Neutrophil (primary cell): ENCODE measurements at regions not wholly inside any gene's neighbourhood (a gene's known extent, or its start where the extent isn't known, plus 50 kb on each side); places are given as distances from the start of the nearest gene placed in this dataset.

Experiments used
- H3K27ac ChIP-seq: fragments of 200-600 bp; sonication (generic); 2 replicates; pipeline ENCODE4 v1.5.1; 2016; ENCODE audit warnings: mild to moderate bottlenecking, moderate library complexity
- H3K27me3 ChIP-seq: fragments of 200-600 bp; sonication (generic); 2 replicates; pipeline ENCODE4 v1.6.0; 2016; ENCODE audit warnings: mild to moderate bottlenecking
- H3K36me3 ChIP-seq: fragments of 200-600 bp; sonication (generic); 2 replicates; pipeline ENCODE4 v1.5.1; 2017
- H3K4me1 ChIP-seq, 2 experiments: fragments of 200-600 bp in 1 of 2; sonication (generic) in 1 of 2; 1 replicate in 1 of 2; 2 replicates in 1 of 2; pipeline versions ENCODE4 v1.5.1 to v1.6.1; 2013 to 2016; ENCODE audit warnings: low read depth in 1 of 2, low read length in 1 of 2, mild to moderate bottlenecking in 1 of 2, moderate library complexity in 1 of 2; ENCODE audit not compliant: control insufficient read depth in 1 of 2, insufficient read depth in 1 of 2
- H3K4me3 ChIP-seq, 2 experiments: fragments of 200-600 bp in 1 of 2; sonication (generic) in 1 of 2; 1 replicate in 1 of 2; 2 replicates in 1 of 2; pipeline ENCODE4 v1.5.1; 2013 to 2016; ENCODE audit warnings: low read depth in 1 of 2, low read length in 1 of 2, mild to moderate bottlenecking in 1 of 2, moderate library complexity in 1 of 2
- H3K9me3 ChIP-seq: fragments of 200-600 bp; sonication (generic); 2 replicates; pipeline ENCODE4 v1.5.1; 2016
- TF ChIP-seq, protein P1 (sequence below): fragments of 200-600 bp; sonication (generic); IDR thresholded peaks from 2 replicates; pipeline ENCODE4 v1.5.1; 2016; ENCODE audit warnings: antibody characterized with exemption

DNA sequence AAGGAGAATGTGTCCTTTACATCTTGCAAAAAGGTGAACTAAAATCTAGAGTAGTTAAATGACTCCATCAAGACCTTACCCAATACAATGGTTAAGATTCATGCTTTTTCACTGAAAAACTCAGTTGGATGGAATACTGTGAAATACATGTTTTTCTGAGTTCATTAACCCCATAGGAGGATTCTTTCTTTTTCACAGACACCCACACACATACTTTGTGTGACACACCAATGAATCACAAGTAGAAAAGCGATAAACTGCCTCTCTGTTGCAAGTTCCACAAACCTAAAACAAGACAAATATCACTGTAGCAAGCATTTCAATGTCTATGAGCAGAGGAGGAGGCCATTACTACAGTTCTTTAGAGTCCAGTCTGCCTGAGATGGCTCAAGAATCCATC lies 258.8 kb upstream of the CDH5 start:
- H3K4me1 ChIP-seq = no peaks in the 10 kb centered on the region
- H3K4me3 ChIP-seq = no peak overlapping the region
- TF ChIP-seq, protein P1, sequence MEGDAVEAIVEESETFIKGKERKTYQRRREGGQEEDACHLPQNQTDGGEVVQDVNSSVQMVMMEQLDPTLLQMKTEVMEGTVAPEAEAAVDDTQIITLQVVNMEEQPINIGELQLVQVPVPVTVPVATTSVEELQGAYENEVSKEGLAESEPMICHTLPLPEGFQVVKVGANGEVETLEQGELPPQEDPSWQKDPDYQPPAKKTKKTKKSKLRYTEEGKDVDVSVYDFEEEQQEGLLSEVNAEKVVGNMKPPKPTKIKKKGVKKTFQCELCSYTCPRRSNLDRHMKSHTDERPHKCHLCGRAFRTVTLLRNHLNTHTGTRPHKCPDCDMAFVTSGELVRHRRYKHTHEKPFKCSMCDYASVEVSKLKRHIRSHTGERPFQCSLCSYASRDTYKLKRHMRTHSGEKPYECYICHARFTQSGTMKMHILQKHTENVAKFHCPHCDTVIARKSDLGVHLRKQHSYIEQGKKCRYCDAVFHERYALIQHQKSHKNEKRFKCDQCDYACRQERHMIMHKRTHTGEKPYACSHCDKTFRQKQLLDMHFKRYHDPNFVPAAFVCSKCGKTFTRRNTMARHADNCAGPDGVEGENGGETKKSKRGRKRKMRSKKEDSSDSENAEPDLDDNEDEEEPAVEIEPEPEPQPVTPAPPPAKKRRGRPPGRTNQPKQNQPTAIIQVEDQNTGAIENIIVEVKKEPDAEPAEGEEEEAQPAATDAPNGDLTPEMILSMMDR = no peak
- H3K27me3 ChIP-seq = peaks cover 5% of the 10 kb centered on the region
- no peaks in the 10 kb centered on the region for H3K9me3 ChIP-seq
- no peaks in the 10 kb centered on the region for H3K36me3 ChIP-seq
- H3K27ac ChIP-seq = no peak overlapping the region

DNA sequence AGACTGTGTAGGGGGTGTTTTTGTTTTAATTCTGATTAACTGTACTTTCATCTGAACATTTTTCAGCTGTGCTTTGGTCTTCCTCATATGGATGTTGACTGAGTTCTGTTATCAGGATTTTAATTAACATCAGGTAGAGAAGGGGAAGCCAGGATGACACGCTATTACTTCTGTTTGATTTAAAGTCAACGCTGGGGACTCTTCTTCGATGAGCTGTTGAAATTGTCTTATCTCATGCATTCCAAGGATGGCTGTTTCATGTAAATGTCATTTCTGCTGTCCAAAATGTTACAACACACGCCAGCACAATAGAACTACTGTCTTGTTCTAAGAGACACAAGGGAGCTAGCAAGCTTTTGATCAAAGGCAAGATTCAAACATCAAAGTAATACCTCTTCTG lies 263.3 kb upstream of the CDH5 start:
- H3K4me1 ChIP-seq = no peaks in the 10 kb centered on the region
- TF ChIP-seq, protein P1 = no peak
- peaks cover 7% of the 10 kb centered on the region for H3K27me3 ChIP-seq
- no peaks in the 10 kb centered on the region for H3K9me3 ChIP-seq
- H3K27ac ChIP-seq = no peak overlapping the region
- no peak overlapping the region for H3K4me3 ChIP-seq
- no peaks in the 10 kb centered on the region for H3K36me3 ChIP-seq

DNA sequence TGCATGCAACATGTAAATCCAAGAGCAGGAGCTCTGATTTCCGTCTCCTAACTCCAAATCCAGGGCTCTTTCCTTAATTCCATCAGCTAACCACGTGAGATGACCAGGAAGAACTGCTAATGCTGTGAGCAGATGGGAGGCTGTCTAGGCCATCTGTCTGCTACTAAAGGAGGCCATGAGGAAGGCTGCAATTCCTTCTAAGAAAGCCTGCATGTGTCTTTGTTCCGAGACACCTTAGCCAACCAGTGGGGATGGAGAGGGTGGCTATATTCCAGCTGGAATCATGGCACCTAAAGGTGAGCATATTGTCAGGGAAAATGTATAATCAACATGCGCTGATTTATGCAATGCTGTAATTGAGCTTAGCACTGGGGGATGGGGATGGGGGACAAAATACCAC lies 267.2 kb upstream of the CDH5 start:
- no peaks in the 10 kb centered on the region for H3K4me1 ChIP-seq
- H3K9me3 ChIP-seq = no peaks in the 10 kb centered on the region
- H3K27ac ChIP-seq = no peak overlapping the region
- H3K4me3 ChIP-seq = no peak overlapping the region
- no peaks in the 10 kb centered on the region for H3K36me3 ChIP-seq
- peaks cover 7% of the 10 kb centered on the region for H3K27me3 ChIP-seq
- TF ChIP-seq, protein P1 = no peak

DNA sequence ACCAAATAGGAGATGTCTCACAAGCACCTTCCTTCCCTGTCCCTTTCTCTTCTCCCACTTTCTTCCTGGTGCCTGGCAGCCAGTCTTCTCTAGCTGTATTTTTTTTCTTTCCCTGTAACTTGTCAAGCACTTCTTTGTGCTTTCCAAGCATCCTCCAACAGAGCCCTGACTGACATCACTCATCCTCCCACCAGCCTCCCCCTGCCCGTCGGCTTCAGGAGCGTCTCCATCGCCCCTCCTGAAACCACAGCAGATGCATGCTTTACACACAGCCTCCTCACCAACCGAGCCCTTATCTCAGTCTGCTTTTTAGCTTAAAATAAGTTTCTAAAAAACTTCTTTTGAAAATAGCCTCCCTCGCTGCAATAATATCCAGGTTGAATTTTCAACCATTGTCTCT lies 268.7 kb upstream of the CDH5 start:
- Histone ChIP-seq H3K27me3 (peaks cover 7% of the 10 kb centered on the region), H3K36me3 (no peaks in the 10 kb centered on the region)

DNA sequence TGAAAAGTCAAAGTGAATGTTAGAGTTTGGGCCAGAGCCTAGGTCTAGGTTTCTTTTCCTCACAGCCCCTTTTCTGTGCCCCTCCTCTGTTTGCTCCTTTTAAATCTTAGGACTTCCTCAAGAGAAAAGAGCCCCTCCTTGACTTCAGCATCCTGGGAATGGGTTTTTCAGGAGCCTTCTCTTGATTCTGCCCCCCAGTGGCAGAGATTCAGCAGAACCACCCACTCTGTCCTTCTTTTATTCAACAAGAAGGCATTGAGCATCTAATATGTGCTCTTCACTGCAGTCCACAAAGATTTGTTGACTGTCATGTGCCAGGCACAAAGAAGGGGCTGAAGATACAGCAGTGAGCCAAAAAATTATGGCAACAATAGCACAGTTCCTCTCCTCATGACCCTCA lies 270.8 kb upstream of the CDH5 start:
- Histone ChIP-seq H3K27me3 (peaks cover 7% of the 10 kb centered on the region), H3K36me3 (no peaks in the 10 kb centered on the region)

More for the DNA sequence above, 268.7 kb upstream of the CDH5 start:
- Histone ChIP-seq H3K4me1 (no peaks in the 10 kb centered on the region), H3K4me3 (no peak overlapping the region), H3K9me3 (no peaks in the 10 kb centered on the region), H3K27ac (no peak overlapping the region)
- TF ChIP-seq, protein P1 = no peak

More for the DNA sequence above, 270.8 kb upstream of the CDH5 start:
- no peak overlapping the region for H3K4me3 ChIP-seq
- no peaks in the 10 kb centered on the region for H3K9me3 ChIP-seq
- no peaks in the 10 kb centered on the region for H3K4me1 ChIP-seq
- no peak overlapping the region for H3K27ac ChIP-seq
- TF ChIP-seq, protein P1 = no peak
